GM12892 (cell line): ENCODE measurements at regions not wholly inside any gene's neighbourhood (a gene's known extent, or its start where the extent isn't known, plus 50 kb on each side); places are given as distances from the start of the nearest gene placed in this dataset.

Experiments
- DNase-seq: peaks from one replicate; pipeline ENCODE4 v3.0.0; 2011; ENCODE audit not compliant: insufficient read length
- FAIRE-seq: peaks from 2 replicates; lab custom pipeline; 2011; peaks lifted over from hg19 to GRCh38; lab: Jason Lieb, UNC
- POLR2A ChIP-seq: IDR thresholded peaks from 2 replicates; pipeline ENCODE4 v1.6.1; 2011; ENCODE audit warnings: low read depth, low read length, control low read depth
- POLR2AphosphoS5 ChIP-seq: IDR thresholded peaks from 2 replicates; pipeline ENCODE4 v1.6.1; 2011; ENCODE audit warnings: low read depth, low read length, control low read depth
- TAF1 ChIP-seq: IDR thresholded peaks from 2 replicates; pipeline ENCODE4 v1.6.1; 2011; ENCODE audit warnings: low read depth, mild to moderate bottlenecking, control low read depth, low read length, borderline replicate concordance

GRCh38 chr5:167638816-167639215, 652.6 kb upstream of the WWC1 start:
- FAIRE-seq = no peak
- TF ChIP-seq POLR2A (no peak), POLR2AphosphoS5 (no peak), TAF1 (no peak)

DNA sequence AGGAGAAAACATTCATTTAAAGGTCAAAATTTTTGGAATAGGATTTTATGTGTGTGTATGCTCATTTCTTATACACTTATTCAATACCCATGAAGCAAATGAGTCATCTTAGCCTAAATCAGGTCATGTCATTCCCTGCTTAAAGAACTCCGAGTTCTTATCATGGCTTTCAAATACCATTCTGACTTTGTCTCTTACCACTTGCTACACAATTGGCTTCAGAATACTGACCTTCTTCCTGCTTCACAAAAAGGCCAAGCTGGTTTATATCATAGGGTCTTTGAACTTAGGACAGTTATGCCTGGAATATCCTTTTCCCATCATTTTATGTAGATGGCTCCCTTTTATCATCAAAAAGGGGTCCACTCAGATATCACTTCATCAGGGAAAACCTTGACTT, 652.2 kb upstream of the WWC1 start:
- TF ChIP-seq POLR2A (no peak), TAF1 (no peak), POLR2AphosphoS5 (no peak)
- FAIRE-seq (no peak), DNase-seq (no peak)

More at GRCh38 chr5:167638816-167639215, 652.6 kb upstream of the WWC1 start:
- DNase-seq = no peak

GRCh38 chr5:167639766-167640165, 651.7 kb upstream of the WWC1 start:
- FAIRE-seq (no peak), DNase-seq (no peak)
- no peak for TF ChIP-seq POLR2A
- TF ChIP-seq POLR2AphosphoS5 = no peak
- TF ChIP-seq TAF1 = no peak

GRCh38 chr5:167642181-167642580, 649.3 kb upstream of the WWC1 start:
- DNase-seq = no peak
- FAIRE-seq = no peak
- TF ChIP-seq POLR2A (no peak), POLR2AphosphoS5 (no peak), TAF1 (no peak)

GRCh38 chr5:167642779-167643517, 648.5 kb upstream of the WWC1 start:
- no peak for FAIRE-seq
- no peak for TF ChIP-seq POLR2A
- no peak for TF ChIP-seq POLR2AphosphoS5
- no peak for TF ChIP-seq TAF1
- no peak for DNase-seq

GRCh38 chr5:167643631-167644280, 647.7 kb upstream of the WWC1 start:
- TF ChIP-seq POLR2A = no peak
- TF ChIP-seq TAF1 = no peak
- no peak for TF ChIP-seq POLR2AphosphoS5
- FAIRE-seq (no peak), DNase-seq (no peak)

DNA sequence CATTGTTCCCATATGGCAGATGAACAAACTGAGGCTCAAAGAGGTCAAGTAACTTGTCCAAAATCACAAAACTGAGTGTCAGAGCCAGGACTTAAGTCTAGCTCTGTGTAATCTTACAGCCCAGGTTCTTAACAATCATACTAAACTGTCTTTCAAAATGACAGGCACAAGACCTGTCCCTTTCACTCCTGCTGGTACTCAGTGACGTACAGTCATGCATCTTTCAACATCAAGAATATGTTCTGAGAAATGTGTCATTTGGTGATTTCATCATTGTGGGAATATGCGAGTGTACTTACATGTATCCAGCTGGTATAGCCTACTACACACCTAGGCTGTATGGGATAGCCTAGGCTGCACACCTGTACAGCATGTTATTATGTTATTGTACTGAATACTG, 646.8 kb upstream of the WWC1 start:
- TF ChIP-seq POLR2AphosphoS5 = no peak
- no peak for TF ChIP-seq POLR2A
- TF ChIP-seq TAF1 = no peak
- FAIRE-seq (no peak), DNase-seq (no peak)

DNA sequence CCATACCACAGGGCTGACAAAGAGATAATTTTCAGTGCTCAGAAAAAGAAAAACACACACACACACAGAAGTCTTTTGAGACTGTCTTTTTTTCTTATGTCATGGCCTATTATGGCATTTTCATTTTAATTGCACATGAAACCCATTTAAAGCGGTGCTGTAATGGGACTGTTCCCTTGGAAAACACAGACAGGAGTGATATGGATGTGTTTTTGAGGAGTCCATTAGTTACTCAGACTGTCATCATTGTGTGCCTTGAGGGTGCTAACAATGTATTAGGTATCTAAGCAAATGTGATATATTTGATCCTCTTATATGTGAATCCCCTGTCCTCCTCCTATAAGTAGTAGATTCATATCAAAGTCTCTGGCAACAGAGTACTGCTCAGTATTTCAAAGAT, 642.0 kb upstream of the WWC1 start:
- FAIRE-seq = no peak
- no peak for DNase-seq
- no peak for TF ChIP-seq POLR2A
- TF ChIP-seq TAF1 = no peak
- TF ChIP-seq POLR2AphosphoS5 = no peak

GRCh38 chr5:167652690-167653089, 638.8 kb upstream of the WWC1 start:
- TF ChIP-seq TAF1 = no peak
- no peak for TF ChIP-seq POLR2A
- no peak for TF ChIP-seq POLR2AphosphoS5
- FAIRE-seq (no peak), DNase-seq (no peak)

DNA sequence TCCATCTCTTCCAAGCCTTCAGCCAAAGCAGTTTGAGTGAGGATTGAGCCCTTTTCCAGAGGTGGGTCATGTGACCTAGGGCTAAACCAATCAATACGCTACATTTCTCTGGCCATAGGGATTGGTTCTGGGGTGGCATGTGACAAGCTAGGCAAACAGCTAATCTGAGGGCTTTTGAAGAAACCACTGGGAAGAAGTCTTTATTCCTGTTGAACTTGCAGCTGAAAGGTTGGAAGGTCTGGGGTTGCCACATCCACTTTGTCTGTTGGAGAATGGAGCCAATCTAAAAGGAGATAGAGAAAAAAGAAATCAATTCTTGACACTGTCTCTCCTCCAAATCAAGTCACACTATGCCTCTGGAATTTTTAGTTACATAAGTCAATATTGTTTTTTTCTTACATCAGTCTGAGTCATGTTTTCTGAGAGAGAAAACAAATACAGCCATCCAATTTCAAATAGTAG, 637.8 kb upstream of the WWC1 start:
- no peak for DNase-seq
- TF ChIP-seq POLR2A (no peak), TAF1 (no peak)
- no peak for FAIRE-seq

GRCh38 chr5:167657016-167657415, 634.4 kb upstream of the WWC1 start:
- FAIRE-seq (no peak), DNase-seq (no peak)
- no peak for TF ChIP-seq TAF1
- TF ChIP-seq POLR2A = no peak
- no peak for TF ChIP-seq POLR2AphosphoS5

GRCh38 chr5:167658889-167659288, 632.6 kb upstream of the WWC1 start:
- no peak for FAIRE-seq
- DNase-seq = no peak
- no peak for TF ChIP-seq POLR2A
- no peak for TF ChIP-seq POLR2AphosphoS5
- TF ChIP-seq TAF1 = no peak
